Right lobe of liver (tissue), 6 donors: ENCODE measurements at regions not wholly inside any gene's neighbourhood (a gene's known extent, or its start where the extent isn't known, plus 50 kb on each side); places are given as distances from the start of the nearest gene placed in this dataset.

Experiments used
- ATAC-seq, 4 donors: fragments of 200-7000 bp; cut with Tn5 transposase; one replicate each; pipeline ENCODE4 v1.9.1; 2020; ENCODE audit warnings: mild to moderate bottlenecking in 4 of 4, moderate library complexity in 4 of 4
- DNase-seq, 3 donors: peaks; one replicate each; pipeline ENCODE4 v3.0.0-alpha.2; 2020
- H3K27ac ChIP-seq, 3 donors: fragments of 200-600 bp; one replicate each; pipeline ENCODE4 v1.8.0; 2022
- H3K27me3 ChIP-seq, 2 donors: fragments of 200-600 bp; one replicate each; pipeline ENCODE4 v1.8.0; 2022
- H3K36me3 ChIP-seq, 4 donors: fragments of 200-600 bp; sonication (generic) in 1 of 4; one replicate each; pipeline versions ENCODE4 v1.5.1 to v1.8.0; 2017 to 2022; ENCODE audit warnings: control low read depth in 1 of 4
- H3K4me1 ChIP-seq, 4 donors: fragments of 200-600 bp; sonication (generic) in 1 of 4; one replicate each; pipeline versions ENCODE4 v1.5.1 to v1.8.0; 2017 to 2022; ENCODE audit warnings: control low read depth in 1 of 4
- H3K4me3 ChIP-seq, 3 donors: fragments of 200-600 bp; one replicate each; pipeline ENCODE4 v1.8.0; 2022
- H3K9me3 ChIP-seq, 4 donors: fragments of 200-600 bp; sonication (generic) in 1 of 4; one replicate each; pipeline versions ENCODE4 v1.5.1 to v1.8.0; 2017 to 2022; ENCODE audit warnings: control low read depth in 1 of 4
- CTCF ChIP-seq, 4 donors: fragments of 200-600 bp in 3 of 4; fragments of 450-650 bp in 1 of 4; IDR thresholded peaks; one replicate each; pipeline versions ENCODE4 v1.5.1 to v1.8.0; 2016 to 2022; ENCODE audit warnings: antibody characterized with exemption in 4 of 4, mild to moderate bottlenecking in 2 of 4
- POLR2A ChIP-seq: fragments of 450-650 bp; IDR thresholded peaks from one replicate; pipeline ENCODE4 v1.6.1; 2017; ENCODE audit warnings: antibody characterized with exemption, mild to moderate bottlenecking
- WGBS: methylation state at CpG from one replicate; pipeline ENCODE4 v1.1.6; 2018; ENCODE audit warnings: low coverage, low lambda C conversion rate; ENCODE audit not compliant: insufficient coverage; ENCODE audit errors: missing lambda C conversion rate; 5-methylcytosine and 5-hydroxymethylcytosine counted together
- intact Hi-C, 2 donors: fragments of 100-400 bp; cut with DNase I; formaldehyde crosslinking; loops; one replicate each; pipeline versions ENCODE4 v1.11.2 to v1.14.1; 2022
- donor health status: DM: no; HTN: yes; CAD: no.
- donor health status: DM: no; HTN: no; CAD: no.
- donor health status: DM: no; HTN: no; CAD: no.
- donor health status: DM: no; HTN: yes; CAD: no.
- donor health status: DM: no; HTN: yes; CAD: no.

DNA sequence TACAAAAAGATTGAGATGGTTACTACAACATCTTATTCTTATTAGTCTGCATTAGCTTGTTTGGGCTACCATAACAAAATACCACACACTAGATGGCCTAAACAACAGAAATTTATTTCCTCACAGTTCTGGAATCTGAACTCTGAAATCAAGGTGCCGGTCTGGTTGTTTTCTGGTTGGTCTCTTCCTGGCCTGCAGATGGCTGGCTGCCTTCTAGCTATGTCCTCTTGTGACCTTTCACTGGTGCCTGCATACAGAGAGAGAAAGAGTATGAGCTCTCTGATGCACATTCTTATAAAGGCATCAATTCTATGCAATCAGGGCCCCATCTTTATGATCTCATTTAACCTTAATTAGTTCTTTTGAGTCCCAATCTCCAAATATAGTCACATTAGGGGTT, 696.5 kb downstream of the TDRD15 start:
- intact Hi-C loops: no loop called here
- no peaks in the 10 kb centered on the region for H3K9me3 ChIP-seq
- WGBS: 46% methylated on average over 1 of the region's 1 CpG
- DNase-seq: no peak
- no peaks in the 10 kb centered on the region for H3K36me3 ChIP-seq
- no peak overlapping the region for H3K27ac ChIP-seq
- ATAC-seq: no peak
- H3K4me1 ChIP-seq: no peaks in the 10 kb centered on the region
- H3K27me3 ChIP-seq: no peaks in the 10 kb centered on the region
- TF ChIP-seq POLR2A (no peak), CTCF (IDR thresholded peaks at IDR 0.05) (no peak)
- H3K4me3 ChIP-seq: no peak overlapping the region

GRCh38 chr2:21821672-21822227, 698.0 kb downstream of the TDRD15 start:
- Histone ChIP-seq H3K27ac (no peak overlapping the region), H3K36me3 (no peaks in the 10 kb centered on the region), H3K27me3 (no peaks in the 10 kb centered on the region), H3K9me3 (no peaks in the 10 kb centered on the region), H3K4me3 (no peak overlapping the region), H3K4me1 (no peaks in the 10 kb centered on the region)
- intact Hi-C loops: no loop called here
- TF ChIP-seq CTCF (IDR thresholded peaks at IDR 0.05): no peak
- no peak for TF ChIP-seq POLR2A
- DNase-seq: no peak
- 43% methylated on average over 6 of the region's 6 CpGs for WGBS
- ATAC-seq: no peak

DNA sequence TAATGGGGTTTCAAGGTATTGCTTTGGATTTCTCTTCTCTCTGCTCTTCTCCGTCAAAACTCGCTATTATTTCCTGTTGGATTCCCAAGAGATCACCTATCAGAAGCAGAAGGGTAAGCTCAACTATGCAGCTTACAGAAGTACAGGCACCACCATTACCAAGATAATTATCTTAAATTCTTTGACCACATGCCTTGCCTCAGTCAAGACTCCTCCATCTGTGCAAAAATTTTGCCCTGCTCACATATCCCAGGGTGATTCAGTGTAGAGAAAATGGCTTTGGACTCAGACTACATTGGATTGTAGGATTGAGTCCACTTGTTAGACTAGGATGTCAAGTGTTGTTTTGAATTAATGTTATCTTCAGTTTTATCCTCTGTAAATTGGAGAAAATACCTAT, 698.7 kb downstream of the TDRD15 start:
- Histone ChIP-seq H3K9me3 (no peaks in the 10 kb centered on the region), H3K27ac (no peak overlapping the region), H3K27me3 (no peaks in the 10 kb centered on the region), H3K4me1 (no peaks in the 10 kb centered on the region), H3K36me3 (no peaks in the 10 kb centered on the region), H3K4me3 (no peak overlapping the region)
- no peak for DNase-seq
- no peak for ATAC-seq
- intact Hi-C loops: no loop called here
- TF ChIP-seq CTCF (IDR thresholded peaks at IDR 0.05): no peak
- no peak for TF ChIP-seq POLR2A
- 77% methylated on average over 2 of the region's 2 CpGs for WGBS

DNA sequence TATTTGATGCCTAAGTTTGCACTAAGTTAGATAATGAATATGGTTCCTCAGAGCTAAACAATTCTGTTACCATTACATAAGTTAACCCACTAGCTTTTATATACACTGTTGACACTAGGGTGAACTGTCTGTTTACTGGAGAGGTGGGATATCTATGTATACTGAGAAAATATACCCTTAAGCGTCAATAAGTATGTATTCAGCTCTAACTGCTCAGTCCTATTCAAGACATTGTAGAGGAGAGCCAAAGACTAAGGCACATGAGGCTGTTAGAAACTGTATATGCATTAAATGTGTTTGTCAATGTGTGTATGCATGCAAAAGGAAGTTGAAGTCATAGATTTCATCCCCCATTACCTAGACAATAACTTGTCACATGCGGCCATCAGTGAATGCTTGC, 710.0 kb downstream of the TDRD15 start:
- 56% methylated on average over 2 of the region's 2 CpGs for WGBS
- TF ChIP-seq POLR2A: no peak
- TF ChIP-seq CTCF (IDR thresholded peaks at IDR 0.05): no peak
- no peak overlapping the region for H3K27ac ChIP-seq

DNA sequence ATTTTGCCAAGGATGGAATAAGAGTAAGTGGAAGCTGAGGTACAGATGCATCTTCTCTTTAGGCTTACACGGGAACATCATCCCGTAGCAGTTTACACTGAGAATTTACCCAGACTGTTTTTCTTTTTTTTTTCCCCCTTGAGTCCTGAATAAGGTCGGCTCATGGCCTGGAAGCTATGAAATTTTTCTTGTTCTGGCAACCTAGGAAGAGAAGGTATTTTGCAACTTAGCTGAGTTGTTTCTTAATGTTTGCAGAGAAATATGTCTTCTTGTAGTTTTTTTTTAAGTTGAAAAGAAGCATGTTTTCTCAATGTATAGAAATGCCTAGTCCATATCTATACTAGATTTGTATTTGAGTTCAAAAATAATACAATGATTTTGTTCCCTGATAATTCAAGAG, 712.5 kb downstream of the TDRD15 start:
- no peaks in the 10 kb centered on the region for H3K27me3 ChIP-seq
- H3K36me3 ChIP-seq: no peaks in the 10 kb centered on the region
- H3K27ac ChIP-seq: no peak overlapping the region
- 57% methylated on average over 3 of the region's 3 CpGs for WGBS
- TF ChIP-seq POLR2A: no peak
- TF ChIP-seq CTCF (IDR thresholded peaks at IDR 0.05): no peak
- no peak for ATAC-seq
- H3K4me1 ChIP-seq: no peaks in the 10 kb centered on the region
- no peak overlapping the region for H3K4me3 ChIP-seq
- intact Hi-C loops: no loop called here
- no peak for DNase-seq
- no peaks in the 10 kb centered on the region for H3K9me3 ChIP-seq

More for the DNA sequence above, 710.0 kb downstream of the TDRD15 start:
- Histone ChIP-seq H3K36me3 (no peaks in the 10 kb centered on the region), H3K27me3 (no peaks in the 10 kb centered on the region), H3K9me3 (no peaks in the 10 kb centered on the region), H3K4me3 (no peak overlapping the region), H3K4me1 (no peaks in the 10 kb centered on the region)
- no peak for DNase-seq
- intact Hi-C loops: no loop called here
- no peak for ATAC-seq
